NT2/D1 (cell line): ENCODE measurements at regions not wholly inside any gene's neighbourhood (a gene's known extent, or its start where the extent isn't known, plus 50 kb on each side); places are given as distances from the start of the nearest gene placed in this dataset.
A peak's percentile ranks its signal among the peaks of the same experiment; 100 is the strongest.

ENCODE experiments used
- DNase-seq: peaks from one replicate; pipeline ENCODE4 v3.0.0-alpha.2; 2011; ENCODE audit warnings: low read depth, low spot score
- H3K27me3 ChIP-seq: 2 replicates; pipeline ENCODE4 v1.6.0; 2011; ENCODE audit warnings: mild to moderate bottlenecking; ENCODE audit not compliant: insufficient read length, insufficient read depth
- H3K36me3 ChIP-seq: 2 replicates; pipeline ENCODE4 v1.6.1; 2011; ENCODE audit warnings: mild to moderate bottlenecking, low read length, mixed read lengths; ENCODE audit not compliant: insufficient read depth, insufficient read length
- H3K4me1 ChIP-seq: 2 replicates; pipeline ENCODE4 v1.5.1; 2011; ENCODE audit not compliant: insufficient read depth, insufficient read length
- H3K4me3 ChIP-seq: 2 replicates; pipeline ENCODE4 v1.5.1; 2011; ENCODE audit warnings: low read depth; ENCODE audit not compliant: insufficient read length
- H3K9ac ChIP-seq: 2 replicates; pipeline ENCODE4 v1.6.0; 2011; ENCODE audit warnings: low read depth; ENCODE audit not compliant: insufficient read length
- H3K9me3 ChIP-seq: 2 replicates; pipeline ENCODE4 v1.5.1; 2011; ENCODE audit warnings: mild to moderate bottlenecking, low read length; ENCODE audit not compliant: insufficient read depth
- SUZ12 ChIP-seq: IDR thresholded peaks from 2 replicates; pipeline ENCODE4 v1.6.1; 2011; ENCODE audit not compliant: insufficient read length, insufficient read depth; ENCODE audit errors: extremely low read depth
- YY1 ChIP-seq: IDR thresholded peaks from 2 replicates; pipeline ENCODE4 v1.6.1; 2011; ENCODE audit not compliant: insufficient read length, insufficient read depth
- ZNF274 ChIP-seq: IDR thresholded peaks from 2 replicates; pipeline ENCODE4 v1.6.1; 2011; ENCODE audit warnings: mild to moderate bottlenecking, low read depth, low read length

- Histone ChIP-seq H3K36me3 (no peaks in the 10 kb centered on the region), H3K9ac (no peak overlapping the region), H3K4me1 (no peaks in the 10 kb centered on the region), H3K27me3 (no peaks in the 10 kb centered on the region), H3K4me3 (no peak overlapping the region), H3K9me3 (no peaks in the 10 kb centered on the region)
- no peak for TF ChIP-seq YY1
- no peak for TF ChIP-seq ZNF274
- TF ChIP-seq SUZ12 = no peak
- no peak for DNase-seq
Observed at GRCh38 chr15:62505762-62506161, 340.7 kb upstream of the C2CD4B start.

- Histone ChIP-seq H3K9ac (no peak overlapping the region), H3K4me3 (no peak overlapping the region), H3K9me3 (no peaks in the 10 kb centered on the region), H3K27me3 (no peaks in the 10 kb centered on the region), H3K36me3 (no peaks in the 10 kb centered on the region), H3K4me1 (no peaks in the 10 kb centered on the region)
- DNase-seq = peak; percentile 68
- no peak for TF ChIP-seq SUZ12
- no peak for TF ChIP-seq ZNF274
- no peak for TF ChIP-seq YY1
Observed at GRCh38 chr15:62506217-62506805, 341.2 kb upstream of the C2CD4B start.

- H3K4me3 ChIP-seq = no peak overlapping the region
- no peak overlapping the region for H3K9ac ChIP-seq
- no peaks in the 10 kb centered on the region for H3K4me1 ChIP-seq
- H3K27me3 ChIP-seq = no peaks in the 10 kb centered on the region
- no peaks in the 10 kb centered on the region for H3K36me3 ChIP-seq
- no peaks in the 10 kb centered on the region for H3K9me3 ChIP-seq
- TF ChIP-seq ZNF274 (no peak), YY1 (no peak), SUZ12 (no peak)
- DNase-seq = no peak
Observed at GRCh38 chr15:62509395-62509958, 344.4 kb upstream of the C2CD4B start.

GRCh38 chr15:62510791-62511190 is 345.7 kb upstream of the C2CD4B start:
- TF ChIP-seq ZNF274 (no peak), YY1 (no peak), SUZ12 (no peak)
- no peaks in the 10 kb centered on the region for H3K27me3 ChIP-seq
- H3K9ac ChIP-seq = no peak overlapping the region
- DNase-seq = no peak
- no peaks in the 10 kb centered on the region for H3K9me3 ChIP-seq
- H3K36me3 ChIP-seq = no peaks in the 10 kb centered on the region
- H3K4me3 ChIP-seq = no peak overlapping the region
- H3K4me1 ChIP-seq = no peaks in the 10 kb centered on the region

- no peaks in the 10 kb centered on the region for H3K4me1 ChIP-seq
- H3K9me3 ChIP-seq = no peaks in the 10 kb centered on the region
- H3K27me3 ChIP-seq = no peaks in the 10 kb centered on the region
- DNase-seq = no peak
- TF ChIP-seq ZNF274 (no peak), SUZ12 (no peak), YY1 (no peak)
- H3K4me3 ChIP-seq = no peak overlapping the region
- no peaks in the 10 kb centered on the region for H3K36me3 ChIP-seq
- no peak overlapping the region for H3K9ac ChIP-seq
Observed at GRCh38 chr15:62512904-62513303, 347.8 kb upstream of the C2CD4B start.

- Histone ChIP-seq H3K27me3 (no peaks in the 10 kb centered on the region), H3K4me1 (no peaks in the 10 kb centered on the region), H3K36me3 (no peaks in the 10 kb centered on the region), H3K9me3 (no peaks in the 10 kb centered on the region), H3K9ac (no peak overlapping the region), H3K4me3 (no peak overlapping the region)
- DNase-seq = no peak
- no peak for TF ChIP-seq YY1
- no peak for TF ChIP-seq ZNF274
- TF ChIP-seq SUZ12 = no peak
Observed at GRCh38 chr15:62513893-62514292, 348.8 kb upstream of the C2CD4B start.

GRCh38 chr15:62515696-62516395 is 350.8 kb upstream of the C2CD4B start:
- TF ChIP-seq SUZ12 (no peak), ZNF274 (no peak), YY1 (no peak)
- Histone ChIP-seq H3K9me3 (no peaks in the 10 kb centered on the region), H3K9ac (no peak overlapping the region), H3K36me3 (no peaks in the 10 kb centered on the region), H3K27me3 (no peaks in the 10 kb centered on the region), H3K4me3 (no peak overlapping the region), H3K4me1 (no peaks in the 10 kb centered on the region)
- DNase-seq = no peak
